ENCODE measurements at regions not wholly inside any gene's neighbourhood (a gene's known extent, or its start where the extent isn't known, plus 50 kb on each side); places are given as distances from the start of the nearest gene placed in this dataset.
"Not testable (repeated sequence)": the region's sequence is repeated elsewhere in the genome, so short reads cannot be mapped to it uniquely, and the experiment has no call there.

- H2AFZ ChIP-seq (ENCODE audit: control insufficient read depth, low read depth, low read length); in situ Hi-C loops (cut with MboI); ATAC-seq: not testable (repeated sequence)
Measured at GRCh38 chr5:21485458-21486000, 1367.6 kb downstream of the CDH12 start.

DNA sequence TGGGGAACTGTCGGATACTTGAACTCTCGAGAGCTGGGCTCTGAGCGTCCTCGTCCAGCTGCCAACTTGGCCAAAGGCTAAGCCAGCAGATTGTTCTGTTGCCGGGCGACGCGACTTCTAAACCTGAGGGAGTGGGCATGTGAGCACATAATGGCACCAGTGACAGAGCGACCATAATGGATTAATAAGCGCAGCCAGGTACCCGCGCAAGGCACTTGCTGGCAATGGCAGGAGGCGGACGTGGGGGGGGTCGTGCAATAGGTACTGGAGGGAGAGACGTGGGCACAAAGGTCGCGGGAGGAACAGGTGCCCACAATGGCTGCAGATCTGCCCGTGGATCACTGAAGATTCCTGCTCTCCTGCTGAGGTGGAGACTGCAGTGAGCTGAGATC lies 1368.7 kb downstream of the CDH12 start:
- not testable (repeated sequence) for DNase-seq (ENCODE audit: low read depth, low spot score); FAIRE-seq
- 92% methylated on average over 15 of the region's 19 CpGs for whole genome bisulfite sequencing (ENCODE audit: insufficient coverage, insufficient replicate concordance, low lambda C conversion rate, missing lambda C conversion rate)

More at GRCh38 chr5:21485458-21486000, 1367.6 kb downstream of the CDH12 start:
- WGBS (ENCODE audit: insufficient coverage, insufficient replicate concordance, low lambda C conversion rate, missing lambda C conversion rate), result 96% methylated on average over 7 of the region's 7 CpGs
- DNase-seq (ENCODE audit: low read depth, low spot score); H3K4me2 ChIP-seq (ENCODE audit: control insufficient read depth, insufficient read depth); H4K20me1 ChIP-seq (ENCODE audit: control insufficient read depth, insufficient read depth); H3K27ac ChIP-seq (ENCODE audit: control insufficient read depth, insufficient read depth); BruUV-seq (replicated peaks); H3K4me1 ChIP-seq (ENCODE audit: control insufficient read depth, insufficient read depth, low read length); SMC1A ChIA-PET (ENCODE audit: uncharacterized antibody, unreplicated experiment); H3K79me2 ChIP-seq (ENCODE audit: control insufficient read depth, insufficient read depth, low read length); FAIRE-seq; H3K27me3 ChIP-seq (replicated peaks in 1 of 2; ENCODE audit: control insufficient read depth in 2 of 2, insufficient read depth in 2 of 2, low read length in 1 of 2); H3K9me3 ChIP-seq (replicated peaks; ENCODE audit: control insufficient read depth, insufficient read depth, low read length); H3K36me3 ChIP-seq (ENCODE audit: control insufficient read depth in 2 of 2, insufficient read depth in 2 of 2, low read length in 1 of 2); CTCF ChIA-PET; RAD21 ChIA-PET (ENCODE audit: unreplicated experiment); POLR2A ChIA-PET; H3K9ac ChIP-seq (ENCODE audit: control insufficient read depth, insufficient read depth, low read length); H3K4me3 ChIP-seq; intact Hi-C loops (cut with micrococcal nuclease; ENCODE audit: unreplicated experiment): not testable (repeated sequence)
- peak in 2 of 3 experiments; percentile 30 to 32; a peak in 1 of 6 replicates for TF ChIP-seq CTCF (IDR thresholded peaks at IDR 0.05 in 2 of 3, conservative IDR thresholded peaks at IDR 0.05 in 1 of 3; ENCODE audit: control insufficient read depth in 2 of 3, extremely low read depth in 1 of 3, insufficient read depth in 1 of 3, low read depth in 3 of 3, low read length in 3 of 3)

DNA sequence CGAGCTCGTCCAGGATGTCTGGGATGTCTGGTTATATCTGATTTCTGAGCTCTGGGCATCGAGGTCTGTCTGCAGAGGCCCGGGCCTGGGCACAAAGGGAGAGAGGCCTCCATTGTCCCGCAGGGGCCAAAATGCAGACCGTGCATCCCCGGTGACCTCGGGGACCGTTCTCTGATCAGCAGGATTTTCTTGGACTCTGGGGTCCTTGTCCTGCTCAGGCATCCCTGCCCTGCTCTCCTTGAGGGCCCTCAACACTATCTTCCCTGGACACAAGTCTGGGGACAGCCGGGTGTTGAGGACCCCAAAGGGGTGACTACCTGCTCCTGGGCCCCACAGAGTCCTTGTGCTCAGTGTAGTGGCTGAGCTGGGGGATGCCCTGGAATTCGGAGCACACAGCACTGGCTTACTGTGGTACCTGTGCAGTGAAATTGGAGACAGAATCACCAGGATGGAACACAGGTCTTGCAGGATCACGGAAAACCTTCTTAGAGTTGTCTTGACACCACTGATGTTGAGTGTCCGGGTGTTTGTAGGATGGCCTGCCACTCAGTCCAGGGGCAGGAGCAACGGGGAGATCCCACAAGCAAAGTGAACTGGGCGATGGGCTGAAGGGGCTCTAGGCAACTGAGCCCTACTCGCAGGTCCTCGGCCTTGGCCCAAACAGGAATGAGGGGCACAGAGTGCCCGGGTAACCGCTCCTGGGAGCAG lies 1369.2 kb downstream of the CDH12 start:
- H3K4me2 ChIP-seq (ENCODE audit: control insufficient read depth, insufficient read depth); H3K4me3 ChIP-seq; H3K27ac ChIP-seq (ENCODE audit: control insufficient read depth, insufficient read depth); BruUV-seq (replicated peaks); H2AFZ ChIP-seq (ENCODE audit: control insufficient read depth, low read depth, low read length); H4K20me1 ChIP-seq (ENCODE audit: control insufficient read depth, insufficient read depth); H3K36me3 ChIP-seq (ENCODE audit: control insufficient read depth in 2 of 2, insufficient read depth in 2 of 2, low read length in 1 of 2); SMC1A ChIA-PET (ENCODE audit: uncharacterized antibody, unreplicated experiment); CTCF ChIA-PET; ATAC-seq; intact Hi-C loops (cut with micrococcal nuclease; ENCODE audit: unreplicated experiment); H3K4me1 ChIP-seq (ENCODE audit: control insufficient read depth, insufficient read depth, low read length); H3K9me3 ChIP-seq (replicated peaks; ENCODE audit: control insufficient read depth, insufficient read depth, low read length); DNase-seq (ENCODE audit: low read depth, low spot score); H3K79me2 ChIP-seq (ENCODE audit: control insufficient read depth, insufficient read depth, low read length); in situ Hi-C loops (cut with MboI); H3K9ac ChIP-seq (ENCODE audit: control insufficient read depth, insufficient read depth, low read length); H3K27me3 ChIP-seq (replicated peaks in 1 of 2; ENCODE audit: control insufficient read depth in 2 of 2, insufficient read depth in 2 of 2, low read length in 1 of 2); FAIRE-seq; RAD21 ChIA-PET (ENCODE audit: unreplicated experiment); POLR2A ChIA-PET: not testable (repeated sequence)
- 95% methylated on average over 19 of the region's 19 CpGs for WGBS (ENCODE audit: insufficient coverage, insufficient replicate concordance, low lambda C conversion rate, missing lambda C conversion rate)

More for the DNA sequence above, 1368.7 kb downstream of the CDH12 start:
- H3K9ac ChIP-seq (ENCODE audit: control insufficient read depth, insufficient read depth, low read length); POLR2A ChIA-PET; H2AFZ ChIP-seq (ENCODE audit: control insufficient read depth, low read depth, low read length); H3K27me3 ChIP-seq (replicated peaks in 1 of 2; ENCODE audit: control insufficient read depth in 2 of 2, insufficient read depth in 2 of 2, low read length in 1 of 2); H3K79me2 ChIP-seq (ENCODE audit: control insufficient read depth, insufficient read depth, low read length); H3K27ac ChIP-seq (ENCODE audit: control insufficient read depth, insufficient read depth); H3K4me3 ChIP-seq; ATAC-seq; H3K36me3 ChIP-seq (ENCODE audit: control insufficient read depth in 2 of 2, insufficient read depth in 2 of 2, low read length in 1 of 2); RAD21 ChIA-PET (ENCODE audit: unreplicated experiment); SMC1A ChIA-PET (ENCODE audit: uncharacterized antibody, unreplicated experiment); BruUV-seq (replicated peaks); in situ Hi-C loops (cut with MboI); H4K20me1 ChIP-seq (ENCODE audit: control insufficient read depth, insufficient read depth); CTCF ChIA-PET; H3K4me2 ChIP-seq (ENCODE audit: control insufficient read depth, insufficient read depth); intact Hi-C loops (cut with micrococcal nuclease; ENCODE audit: unreplicated experiment); H3K4me1 ChIP-seq (ENCODE audit: control insufficient read depth, insufficient read depth, low read length); H3K9me3 ChIP-seq (replicated peaks; ENCODE audit: control insufficient read depth, insufficient read depth, low read length): not testable (repeated sequence)

All from GM12878 (cell line).